ENCODE measurements at regions not wholly inside any gene's neighbourhood (a gene's known extent, or its start where the extent isn't known, plus 50 kb on each side); places are given as distances from the start of the nearest gene placed in this dataset.

GRCh38 chr6:126660376-126660775, 320.5 kb downstream of the CENPW start:
- Histone ChIP-seq H3K9ac (ENCODE audit: low read length) (no peak overlapping the region), H3K9me2 (ENCODE audit: insufficient read depth) (no peaks in the 10 kb centered on the region), H3K36me3 (ENCODE audit: control insufficient read depth in 1 of 2, insufficient read depth in 2 of 2, low read length in 2 of 2) (no peaks in the 10 kb centered on the region), H3K79me2 (ENCODE audit: insufficient read depth, low read length) (no peaks in the 10 kb centered on the region), H3K4me2 (ENCODE audit: low read length) (no peak overlapping the region), H3K9me3 (ENCODE audit: control insufficient read depth in 1 of 2, insufficient read depth in 1 of 2, low read depth in 1 of 2, low read length in 2 of 2) (no peaks in the 10 kb centered on the region), H3K27me3 (ENCODE audit: insufficient read depth, low read length) (no peaks in the 10 kb centered on the region), H3K4me1 (ENCODE audit: control insufficient read depth in 1 of 2, insufficient read depth in 2 of 2, low read length in 2 of 2) (no peaks in the 10 kb centered on the region), H3K27ac (ENCODE audit: low read depth, low read length) (no peak overlapping the region), H2AFZ (ENCODE audit: low read depth, low read length, poor library complexity, severe bottlenecking) (no peak overlapping the region), H3K4me3 (replicated peaks in 1 of 2; ENCODE audit: low read depth in 1 of 2, low read length in 2 of 2) (no peak overlapping the region), H4K20me1 (ENCODE audit: insufficient read depth) (no peaks in the 10 kb centered on the region)
- DNase-seq (ENCODE audit: low read depth, low spot score): no peak
- TF ChIP-seq EGR1 (IDR thresholded peaks at IDR 0.05; ENCODE audit: low read depth) (no peak), ATF3 (IDR thresholded peaks at IDR 0.05) (no peak), REST (IDR thresholded peaks at IDR 0.05; ENCODE audit: low read depth) (no peak)
- ChIA-PET RAD21 (ENCODE audit: low non-redundant PET in 1 of 2, low total read pairs in 2 of 2, uncharacterized antibody in 2 of 2, unreplicated experiment in 2 of 2) (no interaction called here), POLR2A (no interaction called here), CTCF (no interaction called here)
- ATAC-seq: no peak
- intact Hi-C loops (cut with micrococcal nuclease): no loop called here
- no TSS peak for BruUV-seq (replicated peaks)

GRCh38 chr6:126661646-126662045, 321.7 kb downstream of the CENPW start:
- Histone ChIP-seq H3K79me2 (ENCODE audit: insufficient read depth, low read length) (no peaks in the 10 kb centered on the region), H3K27ac (ENCODE audit: low read depth, low read length) (no peak overlapping the region), H3K9me2 (ENCODE audit: insufficient read depth) (no peaks in the 10 kb centered on the region), H3K4me1 (ENCODE audit: control insufficient read depth in 1 of 2, insufficient read depth in 2 of 2, low read length in 2 of 2) (no peaks in the 10 kb centered on the region), H3K9me3 (ENCODE audit: control insufficient read depth in 1 of 2, insufficient read depth in 1 of 2, low read depth in 1 of 2, low read length in 2 of 2) (no peaks in the 10 kb centered on the region), H3K4me2 (ENCODE audit: low read length) (no peak overlapping the region), H3K36me3 (ENCODE audit: control insufficient read depth in 1 of 2, insufficient read depth in 2 of 2, low read length in 2 of 2) (no peaks in the 10 kb centered on the region), H3K27me3 (ENCODE audit: insufficient read depth, low read length) (no peaks in the 10 kb centered on the region), H2AFZ (ENCODE audit: low read depth, low read length, poor library complexity, severe bottlenecking) (no peak overlapping the region), H3K9ac (ENCODE audit: low read length) (no peak overlapping the region), H4K20me1 (ENCODE audit: insufficient read depth) (no peaks in the 10 kb centered on the region), H3K4me3 (replicated peaks in 1 of 2; ENCODE audit: low read depth in 1 of 2, low read length in 2 of 2) (no peak overlapping the region)
- intact Hi-C loops (cut with micrococcal nuclease): no loop called here
- no peak for ATAC-seq
- BruUV-seq (replicated peaks): no TSS peak
- ChIA-PET RAD21 (ENCODE audit: low non-redundant PET in 1 of 2, low total read pairs in 2 of 2, uncharacterized antibody in 2 of 2, unreplicated experiment in 2 of 2) (no interaction called here), CTCF (interaction anchor here (0.6 kb wide), 1 partner anchor 514 kb away, joined by 3 read pairs; no protein-coding TSS in a partner anchor), POLR2A (no interaction called here)
- no peak for DNase-seq (ENCODE audit: low read depth, low spot score)
- TF ChIP-seq ELF1 (IDR thresholded peaks at IDR 0.05; ENCODE audit: borderline replicate concordance, low read depth) (no peak), CTCF (IDR thresholded peaks at IDR 0.05 in 2 of 3, conservative IDR thresholded peaks at IDR 0.05 in 1 of 3; ENCODE audit: borderline replicate concordance in 1 of 3, insufficient read depth in 1 of 3, low read depth in 2 of 3, low read length in 2 of 3) (no peak), YY1 (IDR thresholded peaks at IDR 0.05; ENCODE audit: extremely low read depth, insufficient replicate concordance, low read depth, low read length) (no peak), JUND (IDR thresholded peaks at IDR 0.05) (no peak), EGR1 (IDR thresholded peaks at IDR 0.05; ENCODE audit: low read depth) (no peak), ATF3 (IDR thresholded peaks at IDR 0.05) (no peak), ZBTB33 (IDR thresholded peaks at IDR 0.05; ENCODE audit: extremely low read depth, insufficient replicate concordance, low read length) (no peak), SIN3A (IDR thresholded peaks at IDR 0.05; ENCODE audit: low read depth) (no peak), TCF7L2 (IDR thresholded peaks at IDR 0.05; ENCODE audit: borderline replicate concordance, extremely low read depth, insufficient read depth, insufficient read length) (no peak)
